NOMO-1 treated with DMSO at 0.1 percent for 48 hours (cell line): ENCODE measurements at regions not wholly inside any gene's neighbourhood (a gene's known extent, or its start where the extent isn't known, plus 50 kb on each side); places are given as distances from the start of the nearest gene placed in this dataset.
A peak's percentile ranks its signal among the peaks of the same experiment; 100 is the strongest.

Experiments used
- DNase-seq: peaks from one replicate; lab custom pipeline; 2025; ENCODE audit not compliant: unreplicated experiment; lab: John Stamatoyannopoulos, UW

DNA sequence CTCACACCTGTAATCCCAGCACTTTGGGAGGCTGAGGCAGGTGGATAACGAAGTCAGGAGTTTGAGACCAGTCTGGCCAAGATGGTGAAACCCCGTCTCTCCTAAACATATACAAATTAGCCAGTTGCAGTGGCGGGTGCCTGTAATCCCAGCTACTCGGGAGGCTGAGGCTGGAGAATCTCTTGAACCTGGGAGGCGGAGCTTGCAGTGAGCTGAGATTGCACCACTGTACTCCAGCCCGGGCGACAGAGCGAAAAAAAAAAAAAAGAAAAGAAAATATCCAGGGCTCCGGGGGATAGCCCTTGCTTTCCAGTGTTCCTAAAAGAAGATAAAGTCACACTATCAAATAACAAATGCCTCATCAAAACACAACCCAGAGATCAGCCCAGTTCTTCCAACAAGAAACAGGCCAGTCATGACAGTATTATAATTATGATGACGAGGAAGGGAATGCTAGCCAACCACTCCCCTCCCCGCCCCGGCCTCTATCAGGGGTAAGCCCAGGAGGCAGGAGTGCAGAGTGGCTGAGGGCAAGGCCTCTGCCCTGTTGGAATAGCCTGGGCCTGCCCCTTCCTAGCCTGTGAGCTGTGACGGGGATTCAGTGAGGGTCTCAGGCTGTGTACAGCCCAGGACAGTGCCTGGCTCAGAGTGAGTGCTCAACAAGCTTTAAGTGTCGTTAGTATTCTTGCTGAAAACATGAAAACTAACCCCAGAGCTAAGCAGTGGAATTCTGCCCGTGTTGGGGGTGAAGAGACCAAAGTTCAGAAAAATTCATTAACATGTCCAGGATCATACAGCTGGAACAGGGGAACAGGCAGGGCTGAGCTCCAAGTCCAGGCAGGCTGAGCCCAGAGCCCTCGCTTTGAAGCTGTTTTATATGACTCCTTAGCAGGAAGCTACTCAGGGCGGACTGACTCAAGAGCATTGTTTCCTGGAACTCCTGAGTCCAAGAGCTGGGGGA lies 54.3 kb downstream of the FAM241B start:
- DNase-seq, result no peak

DNA sequence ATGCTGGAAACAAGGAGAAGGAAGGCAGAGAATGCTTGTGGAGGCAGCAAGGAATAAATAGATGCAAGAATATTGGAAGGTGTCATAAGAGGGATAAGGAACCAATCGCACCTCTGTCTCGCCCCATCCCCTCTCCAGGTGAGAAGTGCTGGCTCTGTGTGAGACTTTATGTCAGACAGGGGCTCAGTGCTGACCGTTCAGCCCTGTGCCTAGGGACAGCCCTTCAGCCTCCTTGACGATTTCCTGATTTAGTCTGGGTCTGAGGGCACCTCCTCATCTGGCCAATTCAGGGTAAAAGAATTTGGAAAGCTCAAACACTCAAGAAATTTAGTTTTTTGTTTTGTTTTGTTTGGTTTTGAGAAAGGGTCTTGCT lies 54.9 kb downstream of the FAM241B start:
- no peak for DNase-seq

DNA sequence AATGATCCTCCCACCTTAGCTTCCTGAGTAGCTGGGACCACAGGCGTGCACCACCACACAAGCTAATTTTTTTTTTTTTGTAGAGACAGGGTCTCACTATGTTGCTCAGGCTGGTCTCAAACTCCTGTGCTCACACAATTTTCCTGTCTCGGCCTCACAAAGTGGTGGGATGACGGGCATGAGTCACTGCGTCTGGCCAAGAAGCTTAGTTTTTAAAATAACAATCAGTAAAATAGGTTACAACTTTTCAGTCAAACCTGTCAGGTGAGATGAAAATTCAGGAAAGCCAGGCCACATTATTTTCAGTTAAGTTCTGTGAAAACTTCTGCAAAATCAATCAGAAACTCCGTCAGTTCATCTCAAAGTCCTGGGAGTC lies 55.4 kb downstream of the FAM241B start:
- DNase-seq, result no peak

DNA sequence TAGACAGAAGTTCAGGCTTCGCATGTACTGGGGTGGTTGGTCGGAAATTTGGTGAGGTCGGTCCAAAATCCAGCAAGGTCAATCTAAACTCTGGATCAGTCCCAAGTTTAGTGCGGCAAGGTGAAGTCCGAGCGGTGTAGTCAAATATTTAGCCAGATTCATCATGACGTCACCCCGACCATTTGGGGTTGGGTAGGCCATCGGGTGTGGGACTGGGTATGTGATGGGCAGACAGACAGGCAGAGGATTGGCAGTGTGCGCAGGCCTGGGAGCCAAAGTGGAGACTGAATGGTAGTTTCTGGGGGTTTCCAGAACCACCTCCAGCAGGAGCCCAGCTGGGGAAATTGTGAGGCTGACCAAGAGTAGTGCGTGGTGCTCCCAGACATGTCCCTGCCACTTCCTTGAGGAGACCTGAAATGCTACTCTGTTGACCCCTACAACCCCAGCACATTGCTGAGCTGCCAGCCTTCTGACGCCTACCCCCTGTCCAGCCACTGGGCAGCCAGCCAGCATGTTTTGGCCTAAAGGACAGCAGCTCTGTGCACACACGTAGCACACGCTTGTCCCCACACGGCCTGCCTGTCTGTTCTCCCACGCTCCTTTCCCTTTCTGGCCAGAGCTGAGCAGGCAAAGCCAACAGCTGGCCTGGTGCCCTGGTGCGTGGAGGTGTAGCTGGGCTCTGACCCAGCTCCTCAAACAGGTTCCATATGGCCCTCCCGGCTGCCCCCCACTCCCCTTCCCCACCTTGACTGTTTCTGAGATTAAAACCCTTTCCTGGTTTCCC lies 55.9 kb downstream of the FAM241B start:
- no peak for DNase-seq

DNA sequence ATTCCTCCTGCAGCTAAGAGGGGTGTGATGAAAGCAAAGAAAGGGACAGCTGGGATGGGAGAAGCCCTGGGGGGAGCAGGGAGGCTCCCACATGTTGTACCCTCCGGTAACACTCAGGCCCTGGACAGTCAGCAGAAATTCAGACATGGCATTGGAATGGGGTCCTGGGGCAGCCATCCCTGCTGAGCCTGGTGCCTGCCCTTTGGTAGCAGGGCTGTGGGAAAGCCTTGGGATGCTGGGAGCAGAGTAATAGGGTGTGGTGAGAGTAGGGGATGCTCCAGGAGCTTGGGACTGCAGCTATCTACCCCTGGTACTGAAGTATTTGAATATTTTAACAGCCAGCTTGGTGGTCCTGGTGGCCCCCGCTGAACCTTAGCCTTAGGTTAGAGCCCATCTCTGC lies 56.8 kb downstream of the FAM241B start:
- no peak for DNase-seq

DNA sequence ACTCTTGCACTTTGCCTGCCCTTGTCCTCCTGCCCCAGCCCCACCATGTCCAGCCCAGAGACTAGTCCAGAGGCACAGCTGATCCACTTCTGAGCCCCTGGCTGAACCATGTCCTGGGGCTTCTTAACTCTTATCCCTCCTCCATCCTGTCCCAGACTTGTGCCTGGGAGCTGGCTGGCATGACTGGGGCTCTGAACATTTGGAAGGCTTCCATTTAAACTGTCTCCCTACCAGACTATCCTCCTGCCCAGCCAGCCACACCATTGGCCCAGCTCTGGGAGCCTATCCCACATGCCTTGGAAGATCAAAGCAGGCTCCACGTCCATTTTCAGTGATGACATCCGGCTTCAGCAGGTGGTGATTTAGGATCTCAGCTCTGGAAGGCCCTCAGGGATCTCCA lies 57.4 kb downstream of the FAM241B start:
- no peak for DNase-seq

DNA sequence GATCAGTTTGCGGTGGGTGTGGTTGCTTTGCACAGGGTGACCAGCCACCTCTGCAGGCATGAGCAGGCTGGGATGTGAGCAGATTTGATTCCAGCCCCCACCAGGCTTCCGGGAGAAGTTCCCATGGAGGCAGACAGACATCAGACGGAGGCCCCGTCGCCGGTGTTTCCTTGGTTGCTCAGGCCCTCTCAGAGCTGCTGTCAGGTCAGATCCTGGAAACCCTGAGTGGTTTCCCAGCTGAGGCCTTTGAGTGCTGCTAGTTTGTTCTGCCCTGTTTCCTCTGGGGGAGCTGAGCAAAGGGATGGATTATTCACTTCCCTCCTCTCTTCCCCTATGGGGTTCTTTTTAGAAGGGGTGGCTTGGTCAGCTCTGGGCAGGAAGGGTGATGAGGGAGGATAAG lies 62.2 kb downstream of the FAM241B start:
- no peak for DNase-seq

DNA sequence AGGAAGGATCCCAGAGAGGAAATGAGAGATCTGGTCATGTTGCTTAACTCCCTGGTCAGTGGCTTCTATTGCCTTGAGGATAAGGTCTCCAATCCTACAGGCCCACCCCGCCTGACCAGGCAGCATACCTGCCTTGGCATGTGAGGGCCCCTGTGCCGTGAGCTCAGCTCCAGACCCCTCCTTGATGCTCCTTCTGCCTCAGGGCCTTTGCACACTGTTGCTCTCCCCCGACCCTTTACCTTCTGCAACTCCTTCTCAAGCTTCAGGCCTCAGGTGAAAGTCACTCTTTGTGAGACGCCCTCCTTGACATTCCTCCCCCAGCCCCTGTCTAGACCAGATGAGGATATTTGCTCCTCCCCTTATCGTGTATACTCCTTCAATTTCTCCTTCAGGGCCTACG lies 62.8 kb downstream of the FAM241B start:
- DNase-seq, result no peak

DNA sequence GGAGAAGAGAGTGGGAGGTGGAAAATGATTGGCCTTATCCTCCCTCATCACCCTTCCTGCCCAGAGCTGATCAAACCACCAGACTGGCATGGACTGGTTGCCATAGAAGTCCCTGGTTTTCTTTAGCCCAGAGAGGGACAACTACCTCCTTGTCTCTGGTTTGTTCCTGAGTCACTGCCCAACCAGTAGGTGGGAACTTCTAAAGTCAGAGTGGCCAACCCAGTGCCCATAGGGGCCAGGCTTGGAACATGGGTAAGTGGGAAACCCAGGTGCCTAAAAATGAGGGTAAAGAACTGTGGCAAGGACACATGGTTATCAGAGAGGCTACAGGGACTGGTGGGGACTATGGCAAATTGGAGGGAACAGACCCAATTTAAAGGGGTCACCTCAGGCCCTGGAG lies 63.8 kb downstream of the FAM241B start:
- DNase-seq, result no peak

DNA sequence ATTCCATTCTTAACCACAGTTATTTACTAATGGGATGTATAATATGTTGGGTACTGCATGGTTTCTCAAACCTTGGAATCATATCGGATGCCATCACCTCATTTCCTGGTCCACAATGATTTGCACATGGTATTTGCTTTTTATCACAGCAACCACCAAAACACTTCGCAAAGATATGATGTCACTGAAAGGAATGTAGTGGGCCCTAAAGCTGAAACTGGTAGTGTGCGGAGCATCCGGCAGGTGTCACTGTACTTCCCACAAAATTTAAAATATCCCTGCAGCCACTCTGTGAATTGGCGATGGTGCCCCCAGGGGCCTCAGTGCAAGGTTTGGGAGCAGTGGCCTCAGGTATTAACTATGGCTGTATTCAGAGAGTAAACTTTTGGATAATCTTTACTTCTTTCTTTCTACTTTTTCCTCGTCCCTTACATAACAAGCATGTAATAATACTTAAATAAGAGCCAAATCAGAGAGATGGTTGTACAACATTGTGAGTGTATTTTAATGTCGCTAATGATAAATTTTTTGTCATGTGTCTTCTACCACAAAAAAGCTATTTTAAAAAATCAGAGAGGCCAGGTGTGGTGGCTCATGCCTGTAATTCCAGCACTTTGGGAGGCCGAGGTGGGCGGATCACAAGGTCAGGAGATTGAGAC lies 66.2 kb downstream of the FAM241B start:
- peak; percentile 45 for DNase-seq

DNA sequence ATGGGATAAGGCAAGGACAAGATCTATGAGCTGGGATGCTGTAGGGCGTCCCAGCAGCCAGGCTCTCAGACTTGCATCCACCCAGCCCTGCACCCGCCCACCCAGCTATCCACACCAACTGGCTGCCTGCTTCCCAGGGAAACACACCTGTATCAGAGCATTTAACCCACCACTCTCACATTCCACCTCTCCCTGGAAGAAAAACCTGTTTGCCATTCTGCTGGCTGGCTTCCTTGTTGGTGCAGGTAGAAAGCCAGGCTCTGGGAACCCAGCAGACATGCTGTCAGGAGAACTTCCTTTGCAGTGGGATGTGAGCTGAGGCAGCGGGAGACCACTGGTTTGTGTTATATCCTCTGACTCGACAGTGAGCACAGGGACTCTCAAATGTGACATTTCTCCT lies 67.0 kb downstream of the FAM241B start:
- no peak for DNase-seq

DNA sequence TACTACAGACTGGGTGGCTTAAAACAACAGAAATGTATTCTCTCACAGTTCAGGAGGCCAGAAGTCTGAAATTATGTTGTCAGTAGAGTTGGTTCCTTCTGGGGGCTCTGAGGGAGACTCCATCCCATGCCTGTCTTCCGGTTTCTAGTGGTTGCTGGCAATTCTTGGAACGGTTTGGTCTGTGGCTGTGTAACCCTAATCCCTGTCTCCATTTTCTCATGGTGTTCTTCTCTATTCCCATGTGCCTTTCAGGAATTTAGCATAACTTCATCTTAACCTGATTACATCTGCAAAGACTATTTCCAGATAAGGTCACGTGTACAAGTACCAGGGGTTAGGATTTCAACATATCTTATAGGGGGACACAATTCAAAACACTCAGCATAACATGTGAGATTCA lies 73.2 kb downstream of the FAM241B start:
- no peak for DNase-seq

DNA sequence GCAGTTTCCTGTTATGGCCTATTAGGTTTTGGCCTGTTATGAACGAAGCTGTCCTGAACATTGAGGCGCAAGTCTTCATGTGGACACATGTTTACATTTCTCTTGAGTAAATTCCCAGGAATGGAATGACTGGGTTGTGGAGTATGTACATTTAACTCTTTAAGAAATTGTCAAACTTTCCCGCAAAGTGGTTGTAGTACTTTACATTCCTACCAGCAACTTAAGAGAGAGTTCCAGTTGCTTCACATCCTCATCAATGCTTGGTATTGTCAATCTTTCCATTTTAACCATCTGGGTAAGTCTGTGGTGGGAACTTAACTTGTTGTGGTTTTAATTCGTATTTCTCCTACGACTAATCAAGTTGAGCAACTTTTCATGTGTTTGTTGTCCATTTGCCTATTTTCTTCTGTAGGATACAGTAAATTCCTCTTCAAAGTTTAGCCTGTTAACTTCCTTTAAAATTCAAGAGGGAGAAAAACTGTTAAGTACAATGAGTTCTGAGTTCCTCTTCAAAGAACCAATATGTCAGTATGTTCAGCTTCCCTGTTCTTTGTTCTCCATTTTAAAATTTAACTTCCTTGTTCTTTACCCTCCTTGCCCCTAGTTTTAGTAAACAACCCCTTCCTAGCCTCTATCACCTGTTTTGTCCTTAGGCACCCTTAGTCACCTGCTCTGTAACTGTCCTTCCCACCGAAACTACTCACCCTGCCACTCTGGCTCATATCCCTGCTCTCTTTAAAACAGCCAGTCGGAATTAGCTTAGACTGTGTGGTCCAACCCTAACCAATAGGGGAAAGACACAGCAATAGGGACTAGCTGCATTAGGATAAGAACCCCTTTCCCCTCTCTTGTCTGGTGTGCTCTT lies 74.0 kb downstream of the FAM241B start:
- DNase-seq, result peak; percentile 34

DNA sequence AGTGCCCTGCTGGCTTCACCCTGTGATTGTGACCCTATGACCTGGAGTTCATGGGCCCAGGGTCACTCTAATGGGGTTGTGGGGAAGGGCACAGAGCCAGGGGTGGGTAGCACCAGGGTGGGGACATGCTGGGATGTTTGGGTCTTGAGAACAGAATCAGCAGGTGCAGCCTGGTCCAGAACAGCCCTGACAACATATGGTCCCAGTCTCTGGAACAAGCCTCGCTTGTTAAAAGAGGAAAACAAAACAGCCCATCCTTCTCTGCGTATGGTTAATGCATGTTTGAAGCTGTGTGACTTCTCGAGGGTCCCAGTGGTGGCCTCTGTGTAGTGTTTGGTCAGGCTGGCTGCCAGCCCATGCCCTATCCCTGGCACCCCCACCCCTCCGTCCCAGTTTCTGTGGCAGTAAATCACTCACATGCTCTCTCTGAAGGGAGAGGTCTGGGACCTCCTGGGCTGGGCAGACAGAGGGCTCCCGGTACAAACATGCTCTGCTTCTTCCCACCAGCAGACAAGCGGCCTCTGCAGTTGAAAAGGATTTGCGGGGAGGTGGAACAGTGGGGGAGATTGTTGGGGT lies 79.4 kb downstream of the FAM241B start:
- DNase-seq, result no peak

DNA sequence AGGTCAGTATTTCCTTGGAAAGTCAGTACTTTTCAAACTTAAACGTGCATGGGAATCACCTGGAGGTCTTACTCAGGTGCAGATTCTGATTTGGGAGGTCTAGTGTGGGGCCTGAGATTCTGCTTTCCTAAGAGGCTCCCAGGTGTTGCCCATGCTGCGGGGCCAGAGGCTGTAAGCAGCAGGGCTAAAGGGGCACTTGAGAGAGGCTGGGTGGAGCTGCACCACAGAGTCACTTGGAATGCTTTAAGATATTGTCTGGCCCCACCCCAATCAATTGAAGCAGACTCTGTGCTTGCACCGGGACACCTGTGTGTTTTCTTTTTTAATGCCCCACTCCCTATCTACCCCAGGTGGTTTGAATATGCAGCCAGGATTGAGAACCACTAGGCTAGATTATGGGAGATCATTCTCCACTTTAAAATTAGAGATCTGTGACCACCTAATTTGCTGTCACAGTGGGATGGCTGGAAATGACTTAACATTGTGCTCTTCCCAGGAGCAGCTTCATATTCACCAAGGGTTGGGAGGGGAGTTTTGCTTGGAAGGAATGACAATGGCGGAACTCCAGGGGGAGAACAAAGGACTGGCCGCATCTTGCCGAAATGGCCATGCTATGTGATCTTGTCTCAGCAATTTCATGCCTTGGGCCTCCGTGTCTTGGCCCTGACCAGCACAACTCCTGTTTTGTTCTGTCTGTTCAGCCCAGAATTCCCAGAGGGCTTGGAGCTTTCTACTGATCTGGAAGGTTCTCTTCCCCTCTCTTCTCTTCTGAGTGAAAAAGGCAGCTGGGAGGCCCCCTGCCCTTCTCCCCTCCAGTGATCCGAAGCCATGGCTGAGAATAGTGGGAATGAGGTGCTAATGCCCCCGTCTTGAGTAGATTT lies 80.2 kb downstream of the FAM241B start:
- no peak for DNase-seq

DNA sequence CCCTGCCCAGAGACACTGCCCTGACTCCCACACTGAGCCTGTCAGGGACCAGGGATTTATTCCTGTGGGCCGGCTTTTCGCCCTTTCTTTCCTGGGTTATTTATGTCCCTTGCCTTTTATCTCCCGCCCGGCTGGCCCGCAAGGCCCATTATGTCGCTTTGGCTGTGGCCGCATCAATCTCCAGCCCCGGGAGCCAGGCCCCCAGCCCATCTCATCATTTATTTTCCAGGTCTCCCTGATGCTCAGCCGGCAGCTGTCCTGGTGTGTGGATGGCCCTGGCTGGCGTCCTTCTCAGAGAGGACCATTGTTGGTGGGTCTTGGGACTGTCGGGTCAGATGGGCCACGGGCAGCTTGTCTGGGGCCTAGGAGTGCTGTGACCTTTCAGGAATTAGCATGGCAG lies 82.3 kb downstream of the FAM241B start:
- no peak for DNase-seq

DNA sequence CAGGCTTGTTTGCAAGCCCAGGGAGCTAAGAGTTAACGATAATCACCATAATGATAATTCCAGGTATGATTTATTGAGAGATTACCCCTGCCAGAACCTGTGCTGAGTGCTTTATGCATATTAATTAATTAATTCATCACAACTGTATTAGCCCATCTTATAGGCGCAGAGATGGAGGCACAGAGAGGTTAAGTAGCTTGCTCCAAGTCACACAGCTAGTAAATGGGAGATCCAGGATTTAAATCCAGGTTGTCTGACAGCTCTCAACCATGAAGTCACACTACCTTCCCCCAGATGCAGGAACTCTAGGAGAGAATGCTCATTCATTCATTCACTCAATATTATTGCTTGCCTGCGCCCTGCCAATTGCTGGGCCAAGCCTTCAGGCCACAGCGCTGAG lies 84.5 kb downstream of the FAM241B start:
- no peak for DNase-seq

DNA sequence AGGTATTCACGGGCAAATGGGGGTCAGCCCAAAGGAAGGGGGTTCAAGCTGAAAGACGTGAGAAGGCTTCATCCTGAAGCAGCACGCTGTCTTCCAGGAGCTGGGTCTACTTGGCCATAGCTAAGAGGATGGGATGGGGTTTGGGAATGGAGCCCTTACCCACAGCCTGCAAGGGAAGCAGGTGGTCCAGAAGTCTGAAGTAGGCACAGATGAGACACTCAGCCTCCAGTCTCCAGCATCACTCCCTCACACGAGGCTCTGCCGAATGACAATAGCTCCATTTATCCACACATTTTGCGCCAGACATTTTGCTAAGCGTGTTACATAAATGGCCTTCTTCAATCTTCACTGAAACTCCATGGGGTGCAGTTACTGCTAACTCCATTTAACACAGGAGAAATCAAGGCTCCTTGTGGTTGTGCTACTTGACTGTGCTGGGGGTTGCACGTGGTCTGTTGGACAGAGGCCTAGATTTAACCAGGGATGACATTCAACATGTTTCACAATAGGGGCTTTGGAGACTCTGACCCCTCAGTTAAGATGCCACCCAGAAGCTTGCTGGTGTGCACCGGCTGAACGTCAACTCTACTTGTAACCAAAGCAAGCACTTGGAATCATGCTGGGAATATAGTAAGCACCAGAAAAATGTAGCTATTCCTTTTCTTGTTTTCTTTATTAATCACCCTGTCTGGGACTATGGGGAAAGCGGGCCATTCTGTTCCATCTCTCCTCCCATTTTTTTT lies 85.3 kb downstream of the FAM241B start:
- DNase-seq, result no peak
